ENCODE measurements at regions not wholly inside any gene's neighbourhood (a gene's known extent, or its start where the extent isn't known, plus 50 kb on each side); places are given as distances from the start of the nearest gene placed in this dataset.
A peak's percentile ranks its signal among the peaks of the same experiment; 100 is the strongest.

GRCh38 chr2:2830576-2830975, 499.5 kb upstream of the MYT1L start:
- DNase-seq = no peak

GRCh38 chr2:2828774-2829368, 497.8 kb upstream of the MYT1L start:
- Mint-ChIP-seq H3K9me3 (peaks cover 0 to 17% (median 7%) of the 10 kb centered on the region in 7 donors), H3K27ac (peak overlapping the region in 1 of 6 donors; percentile 40), H3K27me3 (peaks cover 3 to 24% (median 15%) of the 10 kb centered on the region in 3 donors), H3K4me3 (no peak overlapping the region), H3K4me1 (no peaks in the 10 kb centered on the region), H3K36me3 (peaks cover 0 to 5% of the 10 kb centered on the region in 2 donors)
- no peak for ATAC-seq (ENCODE audit: low read depth in 2 of 2)
- DNase-seq = no peak

More at GRCh38 chr2:2830576-2830975, 499.5 kb upstream of the MYT1L start:
- Mint-ChIP-seq H3K4me1 (no peaks in the 10 kb centered on the region), H3K9me3 (peaks cover 0 to 8% (median 2%) of the 10 kb centered on the region in 7 donors), H3K36me3 (peaks cover 0 to 5% of the 10 kb centered on the region in 2 donors), H3K4me3 (no peak overlapping the region), H3K27me3 (peaks cover 0 to 18% (median 10%) of the 10 kb centered on the region in 3 donors), H3K27ac (no peak overlapping the region)
- no peak for ATAC-seq (ENCODE audit: low read depth in 2 of 2)

GRCh38 chr2:2827761-2828221, 496.7 kb upstream of the MYT1L start:
- no peaks in the 10 kb centered on the region for H3K4me1 Mint-ChIP-seq
- H3K4me3 Mint-ChIP-seq = no peak overlapping the region
- peaks cover 0 to 5% of the 10 kb centered on the region in 2 donors for H3K36me3 Mint-ChIP-seq
- no peak for ATAC-seq (ENCODE audit: low read depth in 2 of 2)
- H3K9me3 Mint-ChIP-seq = peaks cover 0 to 21% (median 7%) of the 10 kb centered on the region in 7 donors
- peaks cover 5 to 24% (median 15%) of the 10 kb centered on the region in 3 donors for H3K27me3 Mint-ChIP-seq
- H3K27ac Mint-ChIP-seq = no peak overlapping the region
- no peak for DNase-seq

DNA sequence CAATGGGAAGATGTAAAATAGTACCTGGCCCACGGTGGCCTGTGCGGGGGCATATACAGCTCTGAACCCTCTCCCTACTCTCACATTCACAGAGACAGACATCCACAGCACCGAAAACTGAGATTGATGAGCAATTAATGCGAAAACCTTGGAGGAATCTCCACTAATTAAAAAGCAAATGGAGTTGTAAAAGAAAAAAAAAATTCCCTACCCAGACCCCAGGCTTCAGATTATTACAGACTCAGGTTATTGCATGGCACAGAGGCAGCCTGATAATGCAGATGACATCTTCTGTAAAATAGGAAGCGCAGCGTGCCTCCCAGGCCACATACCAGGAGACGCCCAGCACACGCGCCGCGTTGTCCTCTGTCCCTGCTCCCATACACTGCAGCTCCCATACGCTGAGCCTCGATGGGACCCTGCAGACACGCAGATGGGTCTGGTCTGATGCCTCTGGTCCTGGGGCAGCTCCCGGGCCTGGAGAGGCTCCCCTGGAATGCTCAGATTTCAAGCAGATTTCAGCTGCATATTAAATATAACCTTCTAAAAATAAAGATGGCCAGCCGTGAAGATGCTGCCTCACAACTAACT, 496.1 kb upstream of the MYT1L start:
- Mint-ChIP-seq H3K4me1 (no peaks in the 10 kb centered on the region), H3K27me3 (peaks cover 5 to 24% (median 15%) of the 10 kb centered on the region in 3 donors), H3K4me3 (no peak overlapping the region), H3K9me3 (peaks cover 0 to 21% (median 8%) of the 10 kb centered on the region in 7 donors), H3K27ac (no peak overlapping the region), H3K36me3 (peaks cover 0 to 5% of the 10 kb centered on the region in 2 donors)
- DNase-seq = no peak
- ATAC-seq (ENCODE audit: low read depth in 2 of 2) = no peak

GRCh38 chr2:2826621-2827020, 495.5 kb upstream of the MYT1L start:
- H3K27me3 Mint-ChIP-seq = peaks cover 5 to 22% (median 14%) of the 10 kb centered on the region in 3 donors
- H3K4me3 Mint-ChIP-seq = no peak overlapping the region
- peaks cover under 1 to 25% (median 9%) of the 10 kb centered on the region in 7 donors for H3K9me3 Mint-ChIP-seq
- H3K4me1 Mint-ChIP-seq = no peaks in the 10 kb centered on the region
- H3K27ac Mint-ChIP-seq = no peak overlapping the region
- H3K36me3 Mint-ChIP-seq = peaks cover 0 to 5% of the 10 kb centered on the region in 2 donors
- no peak for DNase-seq
- no peak for ATAC-seq (ENCODE audit: low read depth in 2 of 2)

DNA sequence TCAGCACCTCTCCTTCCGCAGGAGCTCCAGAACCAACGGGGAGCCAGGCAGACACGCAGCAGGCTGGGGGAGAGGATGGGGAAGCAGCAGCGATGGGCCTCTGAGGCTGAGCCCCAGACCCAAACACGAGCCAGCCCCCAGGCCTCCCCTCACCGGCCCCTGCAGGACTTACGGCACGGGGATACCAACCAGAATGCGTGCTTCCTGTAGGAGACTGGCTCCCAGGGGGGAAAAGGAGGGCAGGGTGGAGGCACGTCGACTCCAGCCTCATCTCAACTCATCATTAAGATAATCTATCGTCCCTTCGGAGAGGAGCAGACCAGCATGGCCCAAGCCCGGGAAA, 495.1 kb upstream of the MYT1L start:
- peaks cover 0 to 3% of the 10 kb centered on the region in 2 donors for H3K36me3 Mint-ChIP-seq
- H3K4me3 Mint-ChIP-seq = no peak overlapping the region
- peaks cover 5 to 28% (median 12%) of the 10 kb centered on the region in 7 donors for H3K9me3 Mint-ChIP-seq
- ATAC-seq (ENCODE audit: low read depth in 2 of 2) (no peak), DNase-seq (no peak)
- H3K27ac Mint-ChIP-seq = no peak overlapping the region
- peaks cover 5 to 18% (median 10%) of the 10 kb centered on the region in 3 donors for H3K27me3 Mint-ChIP-seq
- no peaks in the 10 kb centered on the region for H3K4me1 Mint-ChIP-seq

- no peak for DNase-seq
- Mint-ChIP-seq H3K27me3 (peaks cover 5 to 15% (median 5%) of the 10 kb centered on the region in 3 donors), H3K9me3 (peaks cover 4 to 29% (median 12%) of the 10 kb centered on the region in 7 donors), H3K27ac (no peak overlapping the region), H3K4me1 (no peaks in the 10 kb centered on the region), H3K4me3 (no peak overlapping the region), H3K36me3 (no peaks in the 10 kb centered on the region)
- ATAC-seq (ENCODE audit: low read depth in 2 of 2) = no peak
These were observed 494.6 kb upstream of the MYT1L start for GRCh38 chr2:2825516-2826208.

DNA sequence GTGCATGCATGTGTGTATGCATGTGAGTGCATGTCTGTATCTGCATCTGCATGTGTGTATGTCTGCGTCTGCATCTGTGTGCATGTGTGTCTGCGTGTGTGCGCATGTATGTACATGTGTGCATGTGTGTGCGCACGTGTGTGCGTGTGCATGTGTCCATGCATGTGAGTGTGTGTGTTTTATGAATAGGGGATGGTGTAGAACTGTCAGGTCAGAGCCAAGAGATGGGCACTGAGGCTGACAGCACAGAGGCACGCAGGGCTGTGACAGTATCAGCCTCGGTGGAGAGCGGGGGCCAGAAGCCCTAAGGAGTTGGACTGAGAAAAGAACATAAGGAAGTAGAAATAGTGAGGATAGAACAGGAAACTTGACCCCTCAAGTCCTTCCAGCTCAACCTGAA, 494.0 kb upstream of the MYT1L start:
- H3K27me3 Mint-ChIP-seq = peaks cover 5 to 15% (median 5%) of the 10 kb centered on the region in 3 donors
- H3K4me3 Mint-ChIP-seq = no peak overlapping the region
- H3K9me3 Mint-ChIP-seq = peaks cover 4 to 34% (median 12%) of the 10 kb centered on the region in 7 donors
- no peaks in the 10 kb centered on the region for H3K4me1 Mint-ChIP-seq
- H3K27ac Mint-ChIP-seq = no peak overlapping the region
- no peaks in the 10 kb centered on the region for H3K36me3 Mint-ChIP-seq
- no peak for DNase-seq
- no peak for ATAC-seq (ENCODE audit: low read depth in 2 of 2)

DNA sequence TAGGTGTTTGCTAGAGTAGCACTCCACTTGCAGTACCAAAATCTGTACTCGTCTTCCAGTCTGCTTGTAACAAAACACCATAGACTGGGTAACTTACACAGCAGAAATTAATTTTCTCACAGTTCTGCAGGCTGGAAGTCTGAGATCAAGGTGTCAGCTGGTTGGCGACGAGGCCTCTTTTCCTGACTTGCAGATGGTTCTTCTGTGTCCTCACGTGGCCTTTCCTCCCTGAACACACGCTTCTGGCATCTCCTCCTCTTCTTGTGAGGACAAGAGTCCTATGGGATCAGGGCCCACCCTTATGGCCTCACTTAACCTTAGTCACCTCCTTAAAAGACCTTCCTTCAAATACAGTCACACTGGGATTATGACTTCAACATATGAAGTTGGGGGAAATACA, 493.5 kb upstream of the MYT1L start:
- H3K4me1 Mint-ChIP-seq = no peaks in the 10 kb centered on the region
- H3K4me3 Mint-ChIP-seq = no peak overlapping the region
- no peak overlapping the region for H3K27ac Mint-ChIP-seq
- peaks cover 5 to 13% (median 6%) of the 10 kb centered on the region in 3 donors for H3K27me3 Mint-ChIP-seq
- peaks cover 4 to 34% (median 13%) of the 10 kb centered on the region in 7 donors for H3K9me3 Mint-ChIP-seq
- DNase-seq = no peak
- ATAC-seq (ENCODE audit: low read depth in 2 of 2) = no peak
- no peaks in the 10 kb centered on the region for H3K36me3 Mint-ChIP-seq

DNA sequence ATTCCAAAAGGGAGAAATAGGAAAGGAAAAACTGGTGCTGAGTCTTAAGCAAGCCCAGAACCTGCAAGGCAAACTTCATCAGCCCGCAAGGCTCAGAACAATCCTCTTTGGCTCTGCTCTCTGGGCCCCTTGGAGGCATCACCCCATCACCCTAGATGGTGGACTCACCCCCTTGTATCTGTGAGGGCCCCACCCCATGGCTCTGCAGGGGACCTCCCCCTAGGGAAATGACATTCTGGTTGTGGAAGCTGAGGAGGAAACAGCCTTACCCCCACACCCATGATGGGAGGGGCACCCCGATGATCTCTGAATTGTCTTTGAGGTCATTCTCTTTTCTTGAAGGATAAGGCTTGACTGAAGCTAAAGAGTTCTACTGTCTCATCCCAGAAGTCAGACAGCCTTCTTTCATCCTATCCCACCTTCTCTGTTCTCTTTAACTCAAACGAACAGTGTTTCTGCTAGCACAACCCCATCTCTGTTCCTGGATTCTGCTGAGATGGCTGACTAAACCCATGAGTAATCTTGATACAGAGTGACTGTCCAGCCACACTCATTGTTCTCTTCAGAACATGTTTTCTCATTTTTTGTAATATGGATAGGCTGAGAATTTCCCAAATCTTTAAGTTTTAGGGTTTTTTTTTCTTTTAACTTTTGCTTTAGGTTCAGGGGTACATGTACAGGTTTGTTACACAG, 492.1 kb upstream of the MYT1L start:
- Mint-ChIP-seq H3K4me3 (no peak overlapping the region), H3K36me3 (no peaks in the 10 kb centered on the region), H3K9me3 (peaks cover 4 to 34% (median 15%) of the 10 kb centered on the region in 7 donors), H3K27me3 (peaks cover 9 to 23% (median 19%) of the 10 kb centered on the region in 3 donors), H3K4me1 (no peaks in the 10 kb centered on the region), H3K27ac (no peak overlapping the region)
- DNase-seq = no peak
- no peak for ATAC-seq (ENCODE audit: low read depth in 2 of 2)

DNA sequence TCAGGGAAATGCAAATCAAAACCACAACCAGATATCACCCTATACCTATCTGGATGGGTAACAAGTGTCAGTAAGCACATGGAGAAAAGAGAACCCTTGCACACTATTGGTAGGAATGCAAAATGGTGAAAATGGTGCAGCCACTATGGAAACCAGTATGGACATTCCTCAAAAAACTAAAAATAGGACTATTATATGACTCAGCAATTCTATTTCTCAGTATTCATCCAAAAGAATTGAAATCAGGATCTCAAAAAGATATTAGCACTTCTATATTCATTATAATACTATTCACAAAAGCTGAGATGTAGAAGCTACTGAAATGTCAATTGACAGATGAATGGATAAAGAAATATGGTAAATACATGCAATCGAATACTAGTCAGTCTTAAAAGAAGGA, 491.1 kb upstream of the MYT1L start:
- ATAC-seq (ENCODE audit: low read depth in 2 of 2) (no peak), DNase-seq (no peak)
- Mint-ChIP-seq H3K36me3 (peaks cover 0 to 6% of the 10 kb centered on the region in 2 donors), H3K4me1 (no peaks in the 10 kb centered on the region), H3K27me3 (peaks cover 9 to 32% (median 27%) of the 10 kb centered on the region in 3 donors), H3K9me3 (peaks cover 4 to 42% (median 17%) of the 10 kb centered on the region in 7 donors), H3K27ac (no peak overlapping the region), H3K4me3 (no peak overlapping the region)

DNA sequence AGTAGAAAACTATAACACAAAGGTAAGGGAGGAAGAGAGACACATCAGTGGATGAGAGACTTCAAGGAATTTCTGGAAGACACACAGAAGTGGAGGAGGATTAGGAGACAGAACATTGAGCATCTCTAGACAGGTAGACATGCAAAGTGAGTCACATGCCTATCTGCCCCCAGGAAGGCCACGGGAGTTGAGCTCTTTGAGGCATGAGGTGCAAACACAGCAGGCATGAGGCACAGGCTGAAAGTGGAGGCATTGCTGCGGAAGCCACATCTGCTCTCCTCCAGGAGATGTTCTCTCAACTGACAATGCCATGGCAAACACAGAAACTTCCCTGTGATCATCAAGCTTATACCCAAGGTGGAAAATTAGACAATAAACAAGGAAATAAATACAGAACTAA, 481.6 kb upstream of the MYT1L start:
- Mint-ChIP-seq H3K27ac (no peak overlapping the region), H3K27me3 (peaks cover 4 to 13% (median 6%) of the 10 kb centered on the region in 3 donors), H3K9me3 (peaks cover 15 to 59% (median 24%) of the 10 kb centered on the region in 7 donors), H3K4me3 (peak overlapping the region in 2 of 8 donors; percentile 26 to 40), H3K4me1 (no peaks in the 10 kb centered on the region), H3K36me3 (peaks cover 16 to 17% of the 10 kb centered on the region in 2 donors)
- ATAC-seq (ENCODE audit: low read depth in 2 of 2) = no peak
- no peak for DNase-seq

- Mint-ChIP-seq H3K27me3 (peaks cover under 1 to 9% (median 4%) of the 10 kb centered on the region in 3 donors), H3K36me3 (peaks cover 15 to 17% of the 10 kb centered on the region in 2 donors), H3K9me3 (peaks cover 15 to 57% (median 24%) of the 10 kb centered on the region in 7 donors), H3K4me3 (no peak overlapping the region), H3K4me1 (no peaks in the 10 kb centered on the region), H3K27ac (no peak overlapping the region)
- ATAC-seq (ENCODE audit: low read depth in 2 of 2) = no peak
- DNase-seq = no peak
These were observed 481.0 kb upstream of the MYT1L start for GRCh38 chr2:2812117-2812516.
